Right forelimb (tissue), 1 donor: ENCODE measurements at regions not wholly inside any gene's neighbourhood (a gene's known extent, or its start where the extent isn't known, plus 50 kb on each side); places are given as distances from the start of the nearest gene placed in this dataset.

ENCODE experiments used
- DNase-seq: peaks from one replicate; pipeline ENCODE4 v3.0.0-alpha.2; 2018

- no peak for DNase-seq
Measured at GRCh38 chr7:131895541-131896164, 339.2 kb upstream of the PODXL start.

- no peak for DNase-seq
Measured at GRCh38 chr7:131893631-131894340, 337.4 kb upstream of the PODXL start.

GRCh38 chr7:131890176-131890575 is 333.7 kb upstream of the PODXL start:
- DNase-seq, result no peak

- no peak for DNase-seq
Measured at GRCh38 chr7:131889572-131890150, 333.2 kb upstream of the PODXL start.

- no peak for DNase-seq
Measured at GRCh38 chr7:131883769-131884168, 327.3 kb upstream of the PODXL start.

GRCh38 chr7:131883196-131883595 is 326.8 kb upstream of the PODXL start:
- no peak for DNase-seq

- DNase-seq, result no peak
Measured at GRCh38 chr7:131882321-131882720, 325.9 kb upstream of the PODXL start.

- DNase-seq, result no peak
Measured at GRCh38 chr7:131880078-131880477, 323.6 kb upstream of the PODXL start.

GRCh38 chr7:131879424-131879823 is 323.0 kb upstream of the PODXL start:
- DNase-seq, result no peak

- DNase-seq, result no peak
Measured at GRCh38 chr7:131878777-131879176, 322.3 kb upstream of the PODXL start.

GRCh38 chr7:131873581-131873980 is 317.2 kb upstream of the PODXL start:
- DNase-seq, result no peak

- DNase-seq, result no peak
Measured at GRCh38 chr7:131869986-131870385, 313.6 kb upstream of the PODXL start.

GRCh38 chr7:131869169-131869844 is 312.9 kb upstream of the PODXL start:
- DNase-seq, result no peak

GRCh38 chr7:131867461-131867860 is 311.0 kb upstream of the PODXL start:
- DNase-seq, result no peak

GRCh38 chr7:131865911-131866310 is 309.5 kb upstream of the PODXL start:
- no peak for DNase-seq

GRCh38 chr7:131861620-131862346 is 305.4 kb upstream of the PODXL start:
- no peak for DNase-seq

GRCh38 chr7:131859147-131859821 is 302.9 kb upstream of the PODXL start:
- DNase-seq, result peak; percentile 56

GRCh38 chr7:131858611-131859010 is 302.2 kb upstream of the PODXL start:
- DNase-seq, result no peak

- DNase-seq, result no peak
Measured at GRCh38 chr7:131849472-131849871, 293.0 kb upstream of the PODXL start.

- no peak for DNase-seq
Measured at GRCh38 chr7:131848033-131848432, 291.6 kb upstream of the PODXL start.

- no peak for DNase-seq
Measured at GRCh38 chr7:131845573-131846314, 289.3 kb upstream of the PODXL start.

GRCh38 chr7:131844369-131844768 is 287.9 kb upstream of the PODXL start:
- DNase-seq, result no peak
